Fibroblast of peridontal ligament (primary cell): ENCODE measurements at regions not wholly inside any gene's neighbourhood (a gene's known extent, or its start where the extent isn't known, plus 50 kb on each side); places are given as distances from the start of the nearest gene placed in this dataset.

Experiments
- DNase-seq: peaks from one replicate; pipeline ENCODE4 v3.0.0-alpha.2; 2010; ENCODE audit errors: extremely low read depth

DNA sequence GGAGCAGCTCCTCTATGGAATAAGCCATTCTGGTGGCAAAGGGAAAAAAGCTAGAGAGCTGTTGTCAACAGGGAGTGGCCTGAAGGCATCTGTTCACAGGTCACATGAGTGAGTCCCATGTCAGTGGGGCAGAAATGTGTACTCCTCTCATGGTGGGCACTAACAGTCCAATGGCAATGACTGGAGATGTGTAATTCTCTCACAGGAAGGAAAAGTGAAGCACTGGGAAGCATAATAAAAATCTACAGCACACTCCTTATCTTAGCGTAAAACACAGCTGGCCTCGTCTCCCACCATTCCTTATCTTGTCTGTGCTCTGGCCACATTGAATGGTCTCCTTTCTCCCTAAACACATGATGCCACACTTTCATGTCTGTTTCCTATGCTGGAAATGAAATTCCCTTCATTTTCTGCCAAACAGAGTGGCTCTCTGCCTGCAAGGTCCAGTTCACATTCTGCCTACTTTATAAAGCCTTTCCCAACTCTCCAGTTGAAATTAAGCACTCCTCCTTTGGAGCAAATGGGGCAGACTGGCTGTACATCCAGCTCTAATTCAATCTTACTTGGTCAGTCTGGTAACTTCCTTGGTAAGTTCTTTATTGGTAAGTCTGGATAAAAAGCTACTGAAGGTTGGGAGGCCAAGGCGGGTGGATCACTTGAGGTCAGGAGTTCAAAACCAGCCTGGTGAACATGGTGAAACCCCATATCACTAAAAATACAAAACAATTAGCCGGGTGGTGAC is 139.8 kb downstream of the RPL22L1 start:
- no peak for DNase-seq

DNA sequence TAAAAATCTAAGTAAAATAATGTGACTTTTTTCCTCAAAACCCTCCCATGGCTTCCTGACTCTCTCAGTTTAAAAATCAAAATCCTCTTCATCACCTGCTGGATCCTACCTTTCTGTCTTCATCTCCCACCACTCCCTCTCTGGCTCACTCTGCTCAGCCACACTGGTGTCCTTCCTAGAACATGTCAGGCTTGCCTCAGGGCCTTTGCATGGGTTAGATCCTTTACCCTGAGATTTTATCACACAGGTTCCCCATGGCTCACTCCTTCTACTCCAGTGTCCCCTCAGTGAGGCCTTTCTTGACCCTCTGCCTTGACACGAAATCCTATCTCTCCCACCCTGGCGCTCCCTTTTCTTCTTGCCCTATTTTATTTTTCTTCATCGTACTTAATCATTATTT is 141.8 kb downstream of the RPL22L1 start:
- DNase-seq, result no peak

DNA sequence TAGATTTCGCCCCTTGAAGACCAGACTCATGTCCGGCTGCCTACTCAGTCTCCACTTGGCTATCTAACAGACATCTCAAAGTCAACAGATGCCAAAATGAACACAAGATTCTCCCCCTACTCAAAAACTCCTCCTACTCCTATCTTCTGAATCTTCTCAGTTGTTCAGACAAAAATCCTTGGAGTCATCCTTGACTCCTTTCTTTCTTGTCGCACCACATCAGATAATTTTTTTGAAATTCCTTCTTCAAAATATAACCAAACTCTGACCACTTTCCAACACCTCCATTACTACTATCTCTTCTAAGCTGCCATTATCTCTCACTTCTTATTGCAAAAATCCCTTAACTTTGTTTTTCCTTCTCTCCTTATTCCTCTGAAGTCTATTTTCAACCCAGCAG is 141.9 kb upstream of the SLC7A14 start:
- no peak for DNase-seq

- peak; percentile 95 for DNase-seq
These were observed 141.2 kb upstream of the SLC7A14 start for GRCh38 chr3:170726976-170727661.

GRCh38 chr3:170725285-170725731 is 139.4 kb upstream of the SLC7A14 start:
- DNase-seq, result peak; percentile 86

DNA sequence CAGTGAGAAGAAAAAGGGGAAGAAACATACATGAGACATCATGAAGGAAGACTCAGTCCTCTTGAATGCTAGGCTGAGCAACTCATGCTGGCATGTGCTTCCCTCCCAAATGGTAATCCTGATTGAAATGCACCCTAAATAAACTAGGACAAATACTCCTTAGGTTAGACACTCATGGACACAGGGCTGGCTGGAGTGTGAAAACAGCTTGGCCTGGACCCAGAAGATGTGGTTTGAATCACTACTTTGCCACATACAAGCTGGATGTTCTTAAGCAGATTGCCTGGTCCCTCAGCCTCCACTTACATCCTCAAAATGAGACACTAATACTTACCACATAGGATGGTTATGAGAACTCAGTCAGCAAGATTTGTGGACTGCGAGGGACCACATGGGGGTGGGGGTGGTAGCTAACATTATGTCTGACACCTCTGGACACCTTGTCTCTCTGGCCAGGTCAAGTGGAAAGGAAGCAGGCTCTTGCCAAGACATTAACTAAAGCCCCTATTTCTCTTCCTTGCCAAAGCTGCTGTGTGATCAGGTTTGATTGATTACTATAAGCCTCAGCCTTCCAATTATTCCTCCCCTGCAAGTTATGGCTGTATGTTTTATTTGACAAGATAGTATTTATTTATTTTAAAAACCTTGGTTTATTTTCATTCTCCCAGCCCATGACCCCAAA is 138.9 kb upstream of the SLC7A14 start:
- peak; percentile 95 for DNase-seq

DNA sequence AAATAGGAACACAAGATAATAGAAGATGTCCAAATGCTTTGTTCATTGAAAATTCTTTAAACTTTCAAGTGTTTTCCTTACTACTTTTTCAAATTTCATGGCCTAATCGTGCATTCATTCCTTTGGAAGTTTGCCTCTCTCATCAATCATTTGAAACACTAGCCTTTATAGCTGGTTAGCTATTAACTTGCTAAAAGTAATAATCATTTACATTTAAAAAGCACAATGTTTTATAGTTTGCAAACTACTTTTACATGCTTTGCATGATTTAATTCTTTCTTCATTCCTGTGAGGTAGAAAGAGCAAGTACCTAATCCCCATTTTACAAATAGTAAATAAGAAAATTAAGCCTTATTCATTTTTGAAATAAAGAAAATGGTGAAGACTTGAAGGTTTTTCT is 137.4 kb upstream of the SLC7A14 start:
- no peak for DNase-seq

DNA sequence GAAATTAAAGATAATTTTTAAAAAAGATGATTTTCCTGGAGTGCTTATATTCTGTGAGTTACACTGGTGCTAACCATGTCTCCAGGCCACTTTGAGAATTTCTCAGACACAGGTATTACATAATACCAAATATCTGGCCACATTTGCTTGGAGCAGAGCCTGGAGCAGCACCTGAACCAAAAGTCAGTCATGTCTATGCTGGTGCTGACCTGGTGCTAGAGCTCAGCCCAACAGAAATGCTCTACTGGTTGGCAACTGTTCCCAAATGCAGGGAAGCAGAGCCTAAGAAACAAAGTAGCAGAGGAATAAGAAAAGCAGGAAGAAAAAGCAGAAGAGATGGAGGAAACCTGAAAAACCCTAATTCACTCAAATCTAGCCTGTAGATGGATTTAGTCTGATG is 135.7 kb upstream of the SLC7A14 start:
- no peak for DNase-seq

GRCh38 chr3:170719300-170719699 is 133.4 kb upstream of the SLC7A14 start:
- no peak for DNase-seq

DNA sequence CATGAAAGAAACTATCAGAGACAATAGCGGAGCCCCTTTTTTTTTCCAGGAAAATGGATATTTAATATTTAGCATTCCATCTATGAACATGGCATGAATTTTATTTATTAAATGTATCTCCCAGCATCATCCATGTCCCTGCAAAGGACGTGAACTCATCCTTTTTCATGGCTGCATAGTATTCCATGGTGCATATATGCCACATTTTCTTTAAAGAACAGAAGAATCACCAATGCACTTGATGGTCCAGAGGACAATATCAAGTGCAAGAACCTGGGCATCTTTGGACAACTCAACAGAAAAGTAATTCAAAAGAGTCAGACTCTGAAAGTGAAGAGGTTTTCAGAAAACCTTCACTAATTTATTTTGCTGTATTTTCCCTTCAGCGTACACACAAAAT is 133.0 kb upstream of the SLC7A14 start:
- DNase-seq, result no peak

DNA sequence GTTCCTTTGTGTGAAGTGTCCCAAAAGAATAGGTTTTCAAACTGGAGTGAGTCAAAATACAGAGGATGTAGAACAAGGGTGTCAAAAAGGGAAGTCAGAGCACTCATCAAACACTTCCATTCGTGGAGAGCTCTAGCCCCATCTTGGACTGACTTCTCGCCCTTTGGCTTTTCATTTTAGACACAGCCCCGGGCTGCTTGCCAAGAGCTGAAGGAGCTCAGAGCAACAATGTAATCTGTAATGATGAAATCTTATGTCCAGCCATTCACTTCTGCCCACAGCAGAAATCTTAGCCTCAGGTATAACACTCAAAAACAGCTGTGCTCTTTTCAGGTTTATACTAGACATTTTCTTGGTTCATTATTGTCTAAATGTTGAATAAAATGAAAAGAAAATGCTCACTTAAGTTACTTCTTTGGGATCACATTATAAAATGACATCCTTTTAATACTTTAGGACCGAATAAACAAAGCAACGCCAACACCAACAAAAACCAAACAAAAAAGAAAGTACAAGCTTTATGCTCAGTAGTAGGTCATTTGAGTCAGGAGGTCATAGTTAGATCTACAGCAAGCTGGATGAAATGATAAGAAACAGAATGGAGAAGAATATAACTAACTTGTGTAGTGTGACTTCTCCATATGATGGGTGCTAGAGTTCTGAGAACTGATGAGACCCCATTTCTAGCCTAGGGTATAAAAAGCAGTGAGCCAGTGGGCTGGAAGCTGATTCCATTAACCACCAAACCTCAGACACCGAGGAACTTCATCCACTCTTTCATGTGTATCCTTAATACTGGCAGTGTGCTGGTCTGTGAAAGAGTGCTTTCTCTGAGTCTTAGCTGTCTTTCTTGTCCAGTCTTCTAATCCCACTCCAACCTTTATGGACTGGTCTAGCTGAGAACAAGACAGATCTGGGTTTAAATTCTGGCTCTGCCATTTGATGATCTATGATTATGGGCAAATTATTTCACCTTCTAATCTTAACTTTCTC is 131.8 kb upstream of the SLC7A14 start:
- DNase-seq, result peak; percentile 70

DNA sequence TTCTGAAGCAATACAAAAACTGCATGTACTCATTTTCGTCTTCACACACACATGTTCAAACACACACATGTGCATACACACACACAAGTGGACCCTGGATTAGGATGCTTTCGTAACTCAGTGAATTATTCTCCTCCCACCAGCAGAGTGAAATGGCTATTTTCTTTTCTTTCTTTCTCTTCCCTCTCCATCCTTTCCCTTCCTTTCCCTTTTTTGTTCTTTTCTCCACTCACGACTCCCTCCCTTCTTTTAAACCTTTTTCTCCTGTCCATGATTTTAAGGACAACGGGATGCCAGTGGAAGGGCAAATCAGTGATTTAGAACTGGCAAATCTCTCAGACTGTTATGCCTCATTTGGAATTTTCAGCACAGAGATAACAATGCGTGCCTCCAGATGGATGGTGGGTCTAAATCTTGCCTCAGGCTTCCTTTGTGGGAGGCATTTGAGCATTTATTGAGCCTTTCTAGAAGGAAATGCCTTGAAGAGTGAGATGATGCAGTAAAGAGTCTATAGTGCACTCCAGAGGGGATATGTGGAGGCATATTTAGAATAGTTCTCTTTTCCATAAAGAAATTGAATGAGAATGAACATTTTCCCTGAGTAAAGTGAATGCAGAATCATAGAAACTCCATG is 130.4 kb upstream of the SLC7A14 start:
- DNase-seq, result no peak

GRCh38 chr3:170714562-170715535 is 129.0 kb upstream of the SLC7A14 start:
- peak; percentile 84 for DNase-seq

GRCh38 chr3:170714122-170714521 is 128.2 kb upstream of the SLC7A14 start:
- peak; percentile 79 for DNase-seq

- no peak for DNase-seq
These were observed 127.8 kb upstream of the SLC7A14 start for GRCh38 chr3:170713653-170714052.

GRCh38 chr3:170712798-170713197 is 126.9 kb upstream of the SLC7A14 start:
- no peak for DNase-seq

- no peak for DNase-seq
These were observed 126.5 kb upstream of the SLC7A14 start for GRCh38 chr3:170712336-170712735.

- no peak for DNase-seq
These were observed 125.9 kb upstream of the SLC7A14 start for GRCh38 chr3:170711786-170712185.

DNA sequence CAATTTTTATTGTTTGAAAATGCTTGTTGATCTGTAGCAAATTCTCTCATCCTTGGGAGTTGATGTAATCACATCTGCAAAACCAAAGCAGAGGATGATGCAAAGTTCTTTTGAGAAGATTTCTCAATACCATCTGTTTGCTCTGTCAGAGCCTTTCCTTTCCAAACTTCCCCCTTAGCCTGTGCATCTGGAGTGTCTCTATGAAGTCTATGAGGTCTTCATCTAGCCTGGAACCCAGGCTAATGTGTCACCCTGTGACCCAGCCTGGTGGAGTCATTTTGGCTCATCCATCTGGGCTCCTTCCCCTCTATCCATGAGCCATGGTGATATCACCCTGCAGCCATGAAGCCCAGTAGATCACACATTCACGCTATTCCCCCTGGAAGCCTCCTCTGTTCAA is 123.2 kb upstream of the SLC7A14 start:
- peak; percentile 98 for DNase-seq

- DNase-seq, result no peak
These were observed 122.0 kb upstream of the SLC7A14 start for GRCh38 chr3:170707899-170708298.
